Tibial artery (tissue), 4 donors: ENCODE measurements at regions not wholly inside any gene's neighbourhood (a gene's known extent, or its start where the extent isn't known, plus 50 kb on each side); places are given as distances from the start of the nearest gene placed in this dataset.

ENCODE experiments used
- DNase-seq, 2 donors: peaks; one replicate each; pipeline ENCODE4 v3.0.0-alpha.2; 2019
- H3K27ac ChIP-seq, 2 donors: fragments of 200-600 bp; sonication (generic) in 1 of 2; 1 replicate in 1 of 2; 2 replicates in 1 of 2; pipeline ENCODE4 v1.5.1; 2018 to 2019; ENCODE audit warnings: mild to moderate bottlenecking in 1 of 2
- H3K27me3 ChIP-seq, 2 donors: fragments of 200-600 bp; sonication (generic) in 1 of 2; one replicate each; pipeline versions ENCODE4 v1.5.1 to v1.6.0; 2016 to 2019
- H3K36me3 ChIP-seq, 3 donors: fragments of 200-600 bp; sonication (generic) in 2 of 3; one replicate each; pipeline ENCODE4 v1.5.1; 2016 to 2019; ENCODE audit warnings: mild to moderate bottlenecking in 2 of 3
- H3K4me1 ChIP-seq, 4 donors: fragments of 200-600 bp; sonication (generic) in 2 of 4; 1 replicate in 3 of 4; 2 replicates in 1 of 4; pipeline ENCODE4 v1.5.1; 2016 to 2019
- H3K4me3 ChIP-seq, 2 donors: fragments of 200-600 bp; sonication (generic) in 1 of 2; 1 replicate in 1 of 2; 2 replicates in 1 of 2; pipeline ENCODE4 v1.5.1; 2018 to 2019; ENCODE audit warnings: mild to moderate bottlenecking in 2 of 2
- H3K9me3 ChIP-seq, 3 donors: fragments of 200-600 bp; sonication (generic) in 1 of 3; one replicate each; pipeline ENCODE4 v1.5.1; 2016 to 2019
- CTCF ChIP-seq, 2 experiments: fragments of 200-600 bp in 1 of 2; fragments of 450-650 bp in 1 of 2; IDR thresholded peaks; one replicate each; pipeline ENCODE4 v1.5.1; 2017 to 2019; ENCODE audit warnings: antibody characterized with exemption in 2 of 2, mild to moderate bottlenecking in 1 of 2, moderate library complexity in 1 of 2
- intact Hi-C: fragments of 100-400 bp; cut with DNase I; formaldehyde crosslinking; loops from one replicate; pipeline ENCODE4 v1.15.0; 2023; ENCODE audit warnings: low total_unique reads

GRCh38 chr18:73093687-73094250 lies 226.0 kb upstream of the NETO1 start:
- no peak for DNase-seq
- Histone ChIP-seq H3K4me1 (no peaks in the 10 kb centered on the region), H3K27me3 (no peaks in the 10 kb centered on the region), H3K36me3 (no peaks in the 10 kb centered on the region), H3K27ac (no peak overlapping the region), H3K4me3 (no peak overlapping the region), H3K9me3 (no peaks in the 10 kb centered on the region)
- intact Hi-C loops, result no loop called here
- TF ChIP-seq CTCF (IDR thresholded peaks at IDR 0.05), result no peak

DNA sequence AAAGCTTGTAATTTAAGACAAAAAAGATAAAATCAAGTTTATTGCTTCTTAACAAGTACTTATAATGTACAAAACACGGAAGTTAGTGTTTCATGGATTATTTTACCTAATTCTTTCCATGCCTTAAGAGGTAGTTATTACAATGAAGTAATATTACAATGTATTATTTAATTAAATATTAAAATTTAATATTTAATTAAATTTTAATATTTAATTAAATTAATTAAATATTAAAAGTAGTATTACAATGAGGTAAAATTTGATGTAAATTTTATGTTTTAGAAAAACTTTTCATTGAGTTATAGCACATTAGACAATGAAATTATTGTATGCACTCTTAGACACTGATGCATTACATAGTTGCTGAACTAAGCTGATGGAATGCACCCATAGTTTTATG lies 220.7 kb upstream of the NETO1 start:
- intact Hi-C loops, result no loop called here
- H3K4me3 ChIP-seq, result no peak overlapping the region
- no peak for DNase-seq
- H3K9me3 ChIP-seq, result no peaks in the 10 kb centered on the region
- H3K27me3 ChIP-seq, result no peaks in the 10 kb centered on the region
- H3K36me3 ChIP-seq, result no peaks in the 10 kb centered on the region
- no peak overlapping the region for H3K27ac ChIP-seq
- no peaks in the 10 kb centered on the region for H3K4me1 ChIP-seq
- no peak for TF ChIP-seq CTCF (IDR thresholded peaks at IDR 0.05)

DNA sequence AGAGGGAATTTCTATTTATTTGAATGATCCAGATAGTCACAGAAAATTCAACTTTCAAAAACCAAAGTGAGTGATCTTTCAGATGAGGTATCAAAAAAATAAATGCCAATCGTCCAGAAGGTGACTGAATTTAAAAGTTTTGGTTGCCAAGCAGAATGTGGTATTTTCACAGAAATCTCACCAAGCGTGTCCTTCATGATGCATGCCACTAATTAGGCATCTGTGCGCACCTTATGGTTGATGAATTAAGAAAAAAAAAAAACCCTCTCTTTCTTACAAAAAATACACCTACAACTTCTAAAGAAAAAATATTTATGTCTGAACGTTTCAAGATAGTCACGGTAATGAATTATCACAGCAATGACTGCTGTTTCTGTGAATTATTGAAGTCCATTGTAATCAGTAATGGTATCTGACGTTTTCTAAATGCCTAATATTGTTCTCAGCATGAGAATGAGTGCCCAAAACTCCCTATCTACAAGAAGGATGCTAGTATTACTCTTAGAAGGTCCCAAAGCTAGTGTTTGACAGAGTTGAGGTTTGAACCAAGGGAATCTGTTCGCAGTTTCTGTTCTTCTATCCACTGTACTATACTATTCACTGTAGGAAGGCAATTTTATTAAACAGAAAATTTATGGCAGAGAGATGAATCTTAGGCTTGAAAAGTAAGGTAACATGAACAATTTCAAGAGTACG lies 219.6 kb upstream of the NETO1 start:
- intact Hi-C loops, result no loop called here
- Histone ChIP-seq H3K27me3 (no peaks in the 10 kb centered on the region), H3K36me3 (no peaks in the 10 kb centered on the region), H3K4me3 (no peak overlapping the region), H3K27ac (no peak overlapping the region), H3K9me3 (no peaks in the 10 kb centered on the region), H3K4me1 (no peaks in the 10 kb centered on the region)
- TF ChIP-seq CTCF (IDR thresholded peaks at IDR 0.05), result no peak
- DNase-seq, result no peak

DNA sequence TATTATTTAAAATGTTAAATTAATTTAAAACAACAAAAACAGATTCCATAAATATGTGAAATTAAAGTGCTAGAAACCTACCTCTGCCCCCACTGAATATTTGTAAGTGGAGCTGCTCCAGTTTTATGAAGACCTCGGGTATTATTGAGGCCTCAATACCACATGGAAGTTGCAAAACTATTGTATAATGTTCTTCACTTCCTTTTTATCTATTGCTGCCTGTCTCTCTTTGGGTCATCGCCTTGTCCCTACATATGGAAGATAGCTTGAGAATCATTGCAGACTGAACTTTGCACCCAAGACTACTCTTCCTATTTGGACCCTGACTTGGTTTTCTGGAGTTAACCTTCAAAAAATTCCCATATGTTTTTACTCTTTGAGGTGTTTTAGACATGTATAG lies 212.1 kb upstream of the NETO1 start:
- Histone ChIP-seq H3K27ac (no peak overlapping the region), H3K4me3 (no peak overlapping the region), H3K27me3 (no peaks in the 10 kb centered on the region), H3K36me3 (no peaks in the 10 kb centered on the region), H3K4me1 (no peaks in the 10 kb centered on the region), H3K9me3 (no peaks in the 10 kb centered on the region)
- intact Hi-C loops, result no loop called here
- no peak for DNase-seq
- no peak for TF ChIP-seq CTCF (IDR thresholded peaks at IDR 0.05)

GRCh38 chr18:73060666-73061288 lies 193.0 kb upstream of the NETO1 start:
- Histone ChIP-seq H3K27me3 (no peaks in the 10 kb centered on the region), H3K4me1 (no peaks in the 10 kb centered on the region), H3K4me3 (no peak overlapping the region), H3K27ac (no peak overlapping the region), H3K36me3 (no peaks in the 10 kb centered on the region), H3K9me3 (no peaks in the 10 kb centered on the region)
- intact Hi-C loops, result no loop called here
- no peak for DNase-seq
- no peak for TF ChIP-seq CTCF (IDR thresholded peaks at IDR 0.05)
